ENCODE measurements at regions not wholly inside any gene's neighbourhood (a gene's known extent, or its start where the extent isn't known, plus 50 kb on each side); places are given as distances from the start of the nearest gene placed in this dataset.
"Not testable (repeated sequence)": the region's sequence is repeated elsewhere in the genome, so short reads cannot be mapped to it uniquely, and the experiment has no call there.

DNA sequence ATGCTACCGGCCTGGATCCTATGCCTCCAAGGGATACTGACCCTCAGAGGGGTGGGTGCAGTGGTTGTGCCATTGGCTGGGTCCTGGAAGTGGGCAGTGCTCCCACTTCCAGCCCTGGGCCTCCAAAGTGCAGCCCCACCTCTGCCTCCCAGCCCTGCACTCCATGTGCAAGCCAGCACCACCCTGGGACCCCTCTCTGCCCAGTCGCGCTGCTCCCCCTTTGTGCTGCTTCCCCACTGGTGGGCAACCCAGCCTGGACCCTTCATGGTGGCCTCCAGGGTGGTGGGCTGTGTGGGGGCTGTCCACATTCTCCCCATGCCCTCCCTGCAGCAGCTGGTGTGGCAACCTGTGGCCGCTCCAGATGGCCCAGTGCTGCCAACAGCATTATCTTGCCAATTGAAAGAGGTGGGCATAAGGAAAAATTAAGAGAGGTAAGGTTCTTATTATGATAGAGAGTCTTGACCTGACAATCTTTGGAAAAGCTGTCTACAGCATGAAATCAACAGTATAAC, 309.7 kb downstream of the GUCY2F start:
- no peak for DNase-seq (ENCODE audit: low read depth in 2 of 2)

DNA sequence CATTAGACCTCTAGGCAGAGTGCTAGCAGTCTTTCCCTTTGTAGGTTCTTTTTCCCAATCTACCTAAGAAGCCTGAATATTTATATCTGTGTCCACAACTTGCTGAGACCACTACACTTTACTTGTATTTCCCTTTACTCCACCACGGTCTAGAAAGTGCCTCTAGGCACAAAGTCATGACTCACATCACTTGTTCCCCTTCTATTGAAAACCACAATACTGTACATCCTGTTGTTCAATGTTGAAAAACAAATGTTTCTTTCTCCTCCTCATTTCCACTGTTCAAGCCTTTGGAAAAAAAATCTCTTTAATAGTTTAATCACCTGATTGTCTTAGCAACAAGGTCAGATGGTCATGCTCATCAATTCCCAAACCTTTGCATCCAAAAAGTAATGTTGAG, 326.7 kb downstream of the GUCY2F start:
- no peak for DNase-seq (ENCODE audit: low read depth in 2 of 2)

DNA sequence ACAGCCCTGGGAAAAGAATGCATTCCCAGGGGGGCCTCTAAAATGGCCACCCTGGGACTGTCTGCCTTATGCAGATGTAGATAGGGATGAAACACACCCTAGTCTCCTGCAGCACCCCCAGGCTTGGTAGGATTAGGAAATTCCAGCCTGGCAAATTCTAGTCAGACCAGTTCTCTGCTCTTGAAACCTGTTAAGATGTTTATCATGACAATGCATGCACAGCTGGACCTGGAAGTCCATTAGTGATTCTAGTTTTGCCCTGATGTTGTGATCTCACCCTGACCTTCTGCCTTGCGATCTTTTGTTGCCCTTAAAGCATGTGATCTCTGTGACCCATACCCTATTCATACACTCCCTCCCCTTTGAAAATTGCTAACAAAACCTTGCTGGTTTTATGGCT, 337.7 kb downstream of the GUCY2F start:
- DNase-seq (ENCODE audit: low read depth in 2 of 2), result not testable (repeated sequence)

DNA sequence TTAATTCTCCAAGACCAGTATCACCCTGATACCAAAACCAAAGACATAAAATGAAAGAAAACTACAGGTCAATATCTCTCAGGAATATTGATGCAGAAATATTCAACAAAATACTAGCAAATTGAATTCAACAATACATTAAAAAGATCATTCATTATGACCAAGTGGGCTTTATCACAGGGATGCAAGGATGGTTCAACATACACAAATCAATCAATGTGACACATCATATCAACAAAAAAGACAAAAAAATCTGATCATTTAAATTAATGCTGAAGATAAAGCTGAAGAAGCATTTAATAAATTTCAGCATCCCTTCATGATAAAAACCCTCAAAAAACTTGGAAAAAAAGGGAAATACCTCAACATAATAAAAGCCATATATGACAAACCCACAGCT, 341.4 kb downstream of the GUCY2F start:
- no peak for DNase-seq (ENCODE audit: low read depth in 2 of 2)

DNA sequence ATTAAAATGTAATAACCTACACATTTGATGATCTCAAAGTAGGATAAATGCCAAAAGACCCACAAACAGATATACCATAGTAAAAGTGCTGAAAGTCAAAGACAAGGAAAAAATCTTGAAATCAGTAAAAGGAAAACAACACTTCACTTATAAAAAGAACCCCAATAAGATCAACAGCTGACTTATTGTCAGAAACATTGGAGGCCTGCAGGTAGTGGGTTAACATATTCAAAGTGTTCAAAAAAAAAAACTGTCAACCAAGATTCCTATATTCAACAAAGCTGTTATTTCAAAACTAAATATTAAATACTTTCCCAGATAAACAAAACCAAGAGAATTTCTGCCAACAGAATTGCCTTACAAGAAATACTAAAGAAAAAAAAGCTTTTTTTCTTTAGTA, 347.1 kb downstream of the GUCY2F start:
- DNase-seq (ENCODE audit: low read depth in 2 of 2), result no peak

DNA sequence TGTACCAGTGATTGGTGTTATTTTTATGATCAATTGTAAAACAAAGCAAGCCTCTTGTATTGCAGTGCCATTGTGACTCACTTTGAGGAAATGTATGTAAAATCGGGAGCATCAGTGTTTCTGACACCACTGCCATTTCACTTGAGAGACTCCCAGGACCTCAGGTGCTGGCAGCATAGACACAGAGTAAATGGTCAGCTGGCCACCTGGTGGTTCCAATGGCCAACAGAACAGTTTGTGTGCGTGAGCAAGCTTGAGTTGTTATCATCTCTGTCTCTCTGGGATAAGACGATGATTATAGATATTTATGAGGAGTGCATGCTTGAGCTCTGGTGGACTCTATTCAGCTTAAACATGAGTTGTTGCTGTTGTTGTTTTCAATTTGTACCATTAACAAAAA, 356.6 kb downstream of the GUCY2F start:
- DNase-seq (ENCODE audit: low read depth in 2 of 2), result no peak

DNA sequence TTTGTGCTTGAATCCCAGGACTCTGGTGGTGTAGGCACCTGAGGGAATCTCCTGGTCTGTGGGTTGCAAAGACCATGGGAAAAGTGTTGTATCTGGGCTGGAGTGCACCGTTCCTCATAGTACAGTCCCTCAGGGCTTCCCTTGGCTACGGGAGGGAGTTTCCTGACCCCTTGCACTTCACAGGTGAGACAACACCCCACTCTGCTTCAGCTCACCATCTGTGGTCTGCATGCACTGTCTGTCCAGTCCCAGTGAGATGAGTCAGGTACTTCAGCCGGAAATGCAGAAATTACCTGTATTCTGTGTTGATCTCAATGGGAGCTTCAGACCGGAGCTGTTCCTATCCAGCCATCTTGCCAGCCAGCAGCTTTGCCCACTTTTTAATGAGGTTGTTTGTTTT, 353.0 kb upstream of the IRS4 start:
- no peak for DNase-seq (ENCODE audit: low read depth in 2 of 2)

DNA sequence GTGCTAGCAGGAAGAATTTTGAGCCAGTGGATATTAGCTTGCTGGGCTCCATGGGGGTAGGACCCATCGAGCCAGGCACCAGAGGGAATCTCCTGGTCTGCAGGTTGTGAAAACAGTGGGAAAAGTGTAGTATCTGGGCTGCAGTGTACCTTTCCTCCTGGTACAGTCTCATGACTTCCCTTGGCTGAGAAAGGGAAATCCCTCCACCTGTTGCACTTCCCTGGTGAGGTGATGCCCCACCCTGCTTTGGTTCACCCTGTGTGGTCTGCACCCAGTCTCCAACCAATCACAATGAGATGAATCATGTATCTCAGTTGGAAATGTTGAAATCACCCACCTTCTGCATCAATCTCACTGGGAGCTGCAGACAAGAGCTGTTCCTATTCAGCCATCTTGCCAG, 341.4 kb upstream of the IRS4 start:
- no peak for DNase-seq (ENCODE audit: low read depth in 2 of 2)

DNA sequence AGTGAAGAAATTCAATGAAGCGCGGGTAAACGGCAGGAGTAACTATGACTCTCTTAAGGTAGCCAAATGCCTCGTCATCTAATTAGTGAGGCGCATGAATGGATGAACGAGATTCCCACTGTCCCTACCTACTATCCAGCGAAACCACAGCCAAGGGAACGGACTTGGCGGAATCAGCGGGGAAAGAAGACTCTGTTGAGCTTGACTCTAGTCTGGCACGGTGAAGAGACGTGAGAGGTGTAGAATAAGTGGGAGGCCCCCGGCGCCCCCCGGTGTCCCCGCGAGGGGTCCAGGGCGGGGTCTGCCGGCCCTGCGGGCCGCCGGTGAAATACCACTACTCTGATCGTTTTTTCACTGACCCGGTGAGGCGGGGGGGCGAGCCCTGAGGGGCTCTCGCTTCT, 317.8 kb upstream of the IRS4 start:
- DNase-seq (ENCODE audit: low read depth in 2 of 2), result peak in 1 of 2 donors; percentile 3

DNA sequence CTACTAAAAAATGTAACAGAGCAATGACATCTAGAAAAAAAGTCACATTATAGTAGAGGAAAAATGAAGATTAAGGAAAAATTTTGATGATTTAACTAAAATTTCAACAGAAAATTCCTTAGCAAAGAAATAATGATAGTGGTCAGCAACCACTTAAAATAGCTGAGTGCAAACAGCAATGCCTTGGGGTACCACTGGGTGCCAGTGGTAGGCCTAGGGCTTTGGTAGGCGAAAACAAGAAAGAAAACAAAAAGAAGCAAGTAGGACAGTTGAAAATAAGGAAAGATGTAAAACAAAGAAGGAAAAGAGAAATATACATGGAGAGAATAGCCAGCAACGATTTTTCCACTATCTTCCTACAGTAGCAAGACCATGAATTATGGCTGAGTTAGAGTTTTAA, 313.5 kb upstream of the IRS4 start:
- DNase-seq (ENCODE audit: low read depth in 2 of 2), result no peak

DNA sequence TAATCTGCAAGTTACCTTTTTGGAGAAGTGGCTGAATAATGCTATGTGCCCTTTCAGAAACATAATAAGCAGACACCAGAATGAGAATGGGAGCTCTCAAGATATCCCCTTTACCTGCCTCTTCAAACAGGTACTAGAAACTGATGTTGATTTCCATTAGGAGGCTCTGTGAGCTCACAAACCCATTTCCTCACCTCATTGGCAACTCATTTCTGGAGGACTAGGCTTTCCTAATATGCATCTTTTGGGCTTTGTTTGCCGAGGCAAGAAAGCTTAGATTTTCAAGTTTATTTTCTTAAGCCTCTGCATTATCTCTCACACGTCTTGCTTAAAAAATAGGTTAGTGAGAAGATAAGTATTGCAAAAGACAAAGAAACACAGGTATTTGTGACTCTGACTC, 313.1 kb upstream of the IRS4 start:
- no peak for DNase-seq (ENCODE audit: low read depth in 2 of 2)

DNA sequence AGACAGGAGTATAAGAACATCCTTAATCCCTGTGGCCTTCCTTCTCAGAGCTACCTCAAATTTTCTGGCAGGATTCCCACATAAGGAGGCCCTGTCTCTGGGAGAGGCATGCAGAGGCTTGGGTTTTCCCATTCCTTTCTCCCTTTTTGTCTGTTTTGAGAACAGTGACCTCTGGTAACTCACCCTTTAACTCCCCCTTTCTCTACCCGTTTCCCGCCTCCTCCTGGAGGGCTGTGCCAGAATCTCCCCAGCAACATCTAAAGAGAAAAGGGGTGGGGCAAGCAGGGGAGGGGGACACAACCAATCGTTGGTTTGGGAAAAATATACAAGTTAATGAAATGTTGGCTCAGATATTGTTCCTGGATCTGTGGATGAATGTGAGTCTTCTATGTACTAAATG, 303.7 kb upstream of the IRS4 start:
- DNase-seq (ENCODE audit: low read depth in 2 of 2), result no peak

DNA sequence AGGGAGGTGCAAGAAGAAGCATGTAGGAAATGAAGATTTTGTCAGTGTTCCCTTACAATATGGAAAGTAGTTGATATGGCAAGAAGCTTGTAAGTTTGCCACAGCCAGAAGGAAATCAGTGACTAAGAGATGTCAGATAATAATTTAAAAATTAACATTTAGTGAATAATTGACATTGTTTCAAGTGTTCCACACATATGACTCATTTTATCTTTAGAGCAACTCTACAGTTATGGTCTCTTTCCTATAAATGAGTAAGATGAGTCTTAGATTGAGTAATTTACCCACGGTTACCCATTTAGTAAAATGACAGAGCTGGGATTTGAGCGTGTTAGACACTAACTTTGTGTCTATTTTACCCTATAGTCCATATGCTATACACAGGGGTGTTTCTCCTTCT, 300.3 kb upstream of the IRS4 start:
- DNase-seq (ENCODE audit: low read depth in 2 of 2), result no peak

DNA sequence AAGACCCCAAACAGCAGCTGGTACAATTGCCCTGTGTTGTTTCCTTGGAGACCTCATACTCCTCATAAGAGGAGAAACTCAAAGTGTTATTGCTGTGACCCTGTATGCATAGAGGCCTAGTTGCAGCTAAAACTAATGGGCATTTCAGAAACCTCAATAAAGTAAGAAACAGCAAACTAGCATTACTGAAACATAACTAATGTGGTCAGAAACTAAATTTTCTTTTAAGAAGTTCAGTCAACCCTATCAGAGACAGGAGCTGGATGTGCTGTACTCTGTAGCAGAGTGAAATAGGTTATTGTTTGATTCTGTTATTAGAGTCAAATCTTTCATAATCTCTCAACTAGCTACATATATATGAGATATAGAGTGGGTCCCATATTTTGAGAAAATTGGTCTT, 257.5 kb upstream of the IRS4 start:
- no peak for DNase-seq (ENCODE audit: low read depth in 2 of 2)

DNA sequence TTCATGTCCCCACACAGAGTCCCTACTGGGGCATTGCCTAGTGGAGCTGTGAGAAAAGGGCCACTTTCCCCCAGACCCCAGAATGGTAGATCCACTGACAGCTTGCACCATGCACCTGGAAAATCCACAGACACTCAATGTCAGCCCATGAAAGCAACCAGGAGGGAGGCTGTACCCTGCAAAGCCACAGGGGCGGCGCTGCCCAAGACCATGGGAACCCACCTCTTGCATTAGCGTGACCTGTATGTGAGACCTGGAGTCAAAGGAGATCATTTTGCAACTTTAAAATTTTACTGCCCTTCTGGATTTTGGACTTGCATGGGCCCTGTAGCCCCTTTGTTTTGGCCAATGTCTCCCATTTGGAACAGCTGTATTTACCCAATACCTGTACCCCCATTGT, 236.5 kb upstream of the IRS4 start:
- DNase-seq (ENCODE audit: low read depth in 2 of 2), result not testable (repeated sequence)

DNA sequence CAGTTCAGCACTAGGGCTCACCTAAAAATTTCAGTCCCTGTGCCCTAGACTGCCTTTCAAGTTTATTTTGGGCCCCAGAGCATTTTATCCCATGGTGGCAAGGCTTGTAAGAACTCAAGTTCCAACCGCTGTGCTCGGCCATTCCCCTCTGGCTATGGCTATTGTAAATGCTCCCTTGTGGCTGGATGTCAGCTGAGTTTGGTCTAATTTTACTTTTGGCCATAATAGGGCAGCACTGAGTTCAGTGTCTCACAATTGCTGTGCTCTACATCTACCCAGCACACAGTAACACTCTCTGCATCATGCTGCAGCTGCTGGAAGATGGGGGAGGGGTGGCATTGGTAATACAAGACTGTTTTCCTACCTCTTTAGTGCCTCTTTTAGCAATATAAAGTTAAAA, 210.8 kb upstream of the IRS4 start:
- DNase-seq (ENCODE audit: low read depth in 2 of 2), result no peak

DNA sequence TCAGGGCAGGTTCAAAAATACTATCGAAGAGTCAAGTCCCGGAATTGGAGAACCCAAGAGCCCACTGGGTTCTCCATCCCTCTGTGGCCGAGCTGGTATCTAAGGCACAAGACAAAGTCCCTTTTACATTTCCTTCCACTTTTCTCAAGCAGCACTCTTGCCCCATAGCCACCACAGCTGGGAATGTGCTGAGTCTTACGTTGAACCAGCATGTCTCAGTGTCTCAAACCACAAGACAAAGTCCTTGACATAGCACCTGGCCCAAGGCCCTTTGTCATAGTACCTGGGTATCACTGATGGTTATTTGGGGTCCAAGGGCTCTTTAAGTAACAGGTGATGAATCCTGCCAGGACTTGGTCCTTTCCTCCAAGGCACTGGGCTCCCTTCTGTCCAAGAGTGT, 210.2 kb upstream of the IRS4 start:
- no peak for DNase-seq (ENCODE audit: low read depth in 2 of 2)

DNA sequence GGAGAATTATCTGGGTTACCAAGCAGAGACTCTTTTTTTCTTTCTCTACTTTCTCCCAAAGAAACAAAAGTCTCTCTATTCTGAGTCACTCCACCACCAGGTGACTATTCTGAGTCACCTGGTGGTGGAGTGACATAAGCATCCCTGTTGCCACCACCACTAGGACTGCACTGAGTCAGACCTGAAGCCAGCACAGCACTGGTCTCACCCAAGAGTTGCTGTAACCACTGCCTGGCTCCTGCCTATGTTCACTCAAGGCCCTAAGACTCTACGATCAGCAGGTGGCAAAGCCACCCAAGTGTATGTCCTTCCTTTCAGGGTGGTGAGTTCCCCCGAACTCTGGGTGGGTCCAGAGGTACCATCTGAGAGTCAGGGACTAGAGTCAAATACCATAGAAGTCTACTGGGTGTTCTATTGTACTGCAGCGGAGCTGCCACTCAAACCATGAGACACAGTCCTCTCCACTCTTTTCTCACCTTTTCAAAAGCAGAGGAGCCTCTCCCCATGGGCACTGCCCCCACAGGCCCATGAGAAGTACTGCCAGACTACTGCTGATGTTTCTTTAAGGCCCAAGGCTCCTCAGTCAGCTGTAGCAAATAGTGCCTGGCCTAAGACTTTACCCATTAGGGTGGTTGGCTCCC, 209.6 kb upstream of the IRS4 start:
- DNase-seq (ENCODE audit: low read depth in 2 of 2), result no peak

DNA sequence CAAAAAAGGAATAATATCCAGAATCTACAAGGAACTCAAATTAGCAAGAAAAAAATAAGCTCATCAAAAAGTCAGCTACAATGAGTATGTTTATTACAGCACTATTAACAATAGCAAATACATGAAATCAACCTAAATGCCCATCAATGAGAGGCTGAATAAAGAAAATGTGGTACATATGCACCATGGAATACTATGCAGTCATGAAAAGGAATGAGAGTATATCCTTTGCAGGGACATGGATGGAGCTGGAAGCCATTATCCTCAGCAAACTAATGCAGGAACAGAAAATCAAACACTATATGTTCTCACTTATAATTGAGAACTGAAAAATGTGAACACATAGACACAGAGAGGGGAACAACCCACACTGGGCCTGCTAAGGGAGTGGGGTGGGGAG, 178.4 kb upstream of the IRS4 start:
- no peak for DNase-seq (ENCODE audit: low read depth in 2 of 2)

DNA sequence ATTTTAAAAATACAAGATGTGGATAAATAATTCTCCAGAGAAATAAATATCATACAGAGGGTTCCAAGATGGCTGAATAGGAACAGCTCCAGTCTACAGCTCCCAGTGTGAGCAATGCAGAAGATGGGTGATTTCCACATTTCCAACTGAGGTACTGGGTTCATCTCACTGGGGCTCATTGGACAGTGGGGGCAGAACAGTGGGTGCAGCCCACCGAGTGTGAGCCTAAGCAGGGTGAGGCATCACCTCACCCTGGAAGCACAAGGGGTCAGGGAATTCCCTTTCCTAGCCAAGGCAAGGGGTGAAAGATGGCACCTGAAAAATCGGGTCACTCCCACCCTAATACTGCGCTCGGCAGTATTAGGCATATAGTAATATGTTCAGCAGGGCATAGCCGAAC, 167.5 kb upstream of the IRS4 start:
- not testable (repeated sequence) for DNase-seq (ENCODE audit: low read depth in 2 of 2)

DNA sequence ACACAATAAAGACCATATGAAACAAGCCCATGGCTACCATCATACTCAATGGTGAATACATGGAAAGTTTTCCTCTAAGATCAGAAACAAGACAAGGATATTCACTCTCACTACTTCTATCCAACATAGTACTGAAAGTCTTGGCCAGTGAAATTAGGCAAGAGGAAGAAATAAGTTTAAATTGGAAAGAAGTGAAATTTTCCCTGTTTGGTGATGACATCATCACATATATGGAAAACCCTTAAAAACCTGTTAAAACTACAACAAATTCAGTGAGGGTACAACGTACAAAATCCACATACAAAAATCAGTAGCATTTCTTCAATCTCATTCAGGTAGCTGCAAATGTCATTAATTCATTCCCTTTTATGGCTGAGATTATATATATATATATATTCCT, 164.0 kb upstream of the IRS4 start:
- no peak for DNase-seq (ENCODE audit: low read depth in 2 of 2)

DNA sequence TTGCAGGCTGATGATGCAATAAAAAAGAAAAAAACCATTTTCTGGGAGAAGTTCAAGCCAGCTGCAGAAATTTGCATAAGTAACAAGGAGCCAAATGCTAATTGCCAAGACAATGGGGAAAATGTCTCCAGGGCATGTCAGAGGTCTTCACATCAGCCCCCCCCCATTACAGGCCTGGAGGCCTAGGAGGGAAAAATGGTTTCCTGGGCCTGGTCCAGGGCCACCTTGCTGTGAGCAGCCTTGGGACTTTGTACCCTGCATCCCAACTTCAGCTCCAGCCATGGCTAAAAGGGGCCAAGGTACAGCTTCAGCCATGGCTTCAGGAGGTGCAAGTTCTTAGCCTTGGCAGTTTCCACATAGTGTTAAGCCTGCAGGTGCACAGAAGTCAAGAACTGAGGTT, 160.0 kb upstream of the IRS4 start:
- not testable (repeated sequence) for DNase-seq (ENCODE audit: low read depth in 2 of 2)

DNA sequence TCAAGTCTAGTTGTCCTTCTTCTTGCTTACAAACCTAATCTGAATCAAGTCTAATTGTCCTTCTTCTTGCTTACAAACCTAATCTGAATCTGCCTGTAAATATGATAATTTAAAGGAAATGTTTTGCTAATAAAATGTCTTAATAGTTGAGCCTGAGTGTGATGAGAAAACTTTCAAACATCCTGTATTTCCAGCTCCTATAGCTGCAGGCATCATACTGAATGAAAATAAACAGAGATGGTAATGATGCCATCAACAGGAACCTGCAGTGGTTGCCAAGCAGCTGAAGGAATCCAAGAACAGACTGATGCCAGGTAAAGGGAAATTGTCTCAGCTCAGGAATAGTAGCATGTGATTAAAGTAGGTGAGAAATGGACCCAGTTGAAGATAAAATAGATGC, 156.1 kb upstream of the IRS4 start:
- DNase-seq (ENCODE audit: low read depth in 2 of 2), result no peak

DNA sequence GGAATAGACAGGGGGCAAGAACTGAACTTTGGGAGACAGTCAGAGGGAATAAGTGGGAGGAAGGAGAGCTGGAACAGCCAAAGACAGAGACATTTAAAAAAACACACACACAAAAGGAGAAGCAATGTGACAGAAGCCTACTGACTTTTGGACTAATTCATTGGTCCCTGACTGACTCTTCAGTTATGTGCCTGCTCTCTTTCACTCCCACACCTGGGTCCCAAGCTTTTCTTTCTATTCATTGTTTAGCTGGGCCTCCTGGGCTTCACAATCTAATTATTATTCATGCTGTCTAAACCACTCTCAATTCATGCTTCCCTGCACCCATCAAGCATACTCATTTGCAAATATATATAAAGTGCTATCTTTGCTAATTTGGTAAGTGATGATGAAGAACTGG, 139.2 kb upstream of the IRS4 start:
- DNase-seq (ENCODE audit: low read depth in 2 of 2), result no peak

Measured in stimulated activated CD4-positive, alpha-beta T cell treated with anti-CD3 and anti-CD28 coated beads, Interleukin-1b, Interleukin-23, amount 100 ng/mL, for 4 hours (primary cell).